GF-D8 (cell line): ENCODE measurements at regions not wholly inside any gene's neighbourhood (a gene's known extent, or its start where the extent isn't known, plus 50 kb on each side); places are given as distances from the start of the nearest gene placed in this dataset.

Source experiments
- DNase-seq: peaks from one replicate; lab custom pipeline; 2025; lab: John Stamatoyannopoulos, UW

GRCh38 chr2:163541943-163542342 is 193.9 kb downstream of the FIGN start:
- no peak for DNase-seq

- no peak for DNase-seq
Observed at GRCh38 chr2:163541495-163541894, 194.3 kb downstream of the FIGN start.

GRCh38 chr2:163528640-163529217 is 207.1 kb downstream of the FIGN start:
- no peak for DNase-seq

GRCh38 chr2:163527381-163527780 is 208.4 kb downstream of the FIGN start:
- no peak for DNase-seq

GRCh38 chr2:163518762-163519161 is 217.0 kb downstream of the FIGN start:
- no peak for DNase-seq

GRCh38 chr2:163515836-163516235 is 220.0 kb downstream of the FIGN start:
- no peak for DNase-seq

- no peak for DNase-seq
Observed at GRCh38 chr2:163505281-163505680, 230.5 kb downstream of the FIGN start.

GRCh38 chr2:163493359-163494298 is 242.2 kb downstream of the FIGN start:
- no peak for DNase-seq

GRCh38 chr2:163491850-163492249 is 244.0 kb downstream of the FIGN start:
- no peak for DNase-seq

GRCh38 chr2:163490281-163490680 is 245.5 kb downstream of the FIGN start:
- DNase-seq = no peak

- DNase-seq = no peak
Observed at GRCh38 chr2:163481515-163481914, 254.3 kb downstream of the FIGN start.

- DNase-seq = no peak
Observed at GRCh38 chr2:163479599-163479998, 256.2 kb downstream of the FIGN start.

- DNase-seq = no peak
Observed at GRCh38 chr2:163475815-163476214, 260.0 kb downstream of the FIGN start.

GRCh38 chr2:163474889-163475288 is 260.9 kb downstream of the FIGN start:
- no peak for DNase-seq

GRCh38 chr2:163474319-163474744 is 261.5 kb downstream of the FIGN start:
- no peak for DNase-seq

GRCh38 chr2:163471947-163472346 is 263.9 kb downstream of the FIGN start:
- DNase-seq = no peak

GRCh38 chr2:163469561-163469962 is 266.2 kb downstream of the FIGN start:
- no peak for DNase-seq

GRCh38 chr2:163467251-163467630 is 268.6 kb downstream of the FIGN start:
- DNase-seq = no peak

- no peak for DNase-seq
Observed at GRCh38 chr2:163466331-163467250, 269.2 kb downstream of the FIGN start.

GRCh38 chr2:163465440-163465839 is 270.4 kb downstream of the FIGN start:
- no peak for DNase-seq

- DNase-seq = no peak
Observed at GRCh38 chr2:163463411-163463810, 272.4 kb downstream of the FIGN start.

- no peak for DNase-seq
Observed at GRCh38 chr2:163462993-163463392, 272.8 kb downstream of the FIGN start.
